ENCODE measurements at regions not wholly inside any gene's neighbourhood (a gene's known extent, or its start where the extent isn't known, plus 50 kb on each side); places are given as distances from the start of the nearest gene placed in this dataset.

DNA sequence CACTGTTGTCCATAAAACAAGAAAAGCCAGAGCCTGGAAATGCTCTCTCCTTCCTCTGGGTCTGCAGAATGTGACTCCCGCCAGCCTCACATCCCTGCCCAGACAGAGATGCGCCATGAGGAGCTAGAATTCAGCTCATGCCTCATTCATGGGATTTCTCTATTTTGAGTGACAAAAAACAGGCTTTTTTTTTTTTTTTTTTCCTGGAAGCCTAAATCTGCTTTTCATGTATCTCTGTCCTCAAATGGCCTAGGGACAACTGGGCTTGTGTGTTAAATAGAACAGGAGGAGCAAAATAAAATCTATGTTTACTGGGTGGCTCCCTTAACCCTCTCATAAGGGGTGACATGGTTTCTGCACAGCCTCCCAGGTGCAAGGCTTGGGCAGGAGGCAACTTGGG is 679.7 kb upstream of the AUTS2 start:
- no peak for TF ChIP-seq CTCF (IDR thresholded peaks at IDR 0.05)

GRCh38 chr7:68922850-68923249 is 675.4 kb upstream of the AUTS2 start:
- TF ChIP-seq CTCF (IDR thresholded peaks at IDR 0.05), result no peak

- TF ChIP-seq CTCF (IDR thresholded peaks at IDR 0.05), result no peak
Observed at GRCh38 chr7:68925241-68925640, 673.0 kb upstream of the AUTS2 start.

DNA sequence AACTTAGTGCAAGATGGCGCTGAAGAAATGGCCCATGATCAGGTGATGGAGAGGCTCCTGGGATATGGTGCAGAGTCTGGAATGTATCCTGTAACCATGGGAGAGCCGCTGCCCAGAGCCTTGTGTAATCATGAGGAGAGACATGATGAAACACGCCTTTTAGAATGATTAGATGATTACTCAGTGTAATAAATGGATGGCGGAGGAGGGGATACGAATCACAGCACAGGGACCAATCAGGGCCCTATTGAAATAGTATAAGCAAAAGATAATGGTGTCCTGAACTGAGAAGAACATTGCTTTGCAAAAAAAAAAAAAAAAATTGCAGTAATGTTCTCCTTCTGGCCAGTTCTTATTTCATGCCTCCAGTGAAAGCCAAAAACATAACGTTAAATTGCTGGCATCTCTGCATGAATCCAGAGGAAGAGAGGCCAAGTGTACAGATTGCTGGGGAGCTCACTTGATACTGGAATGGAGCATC is 668.5 kb upstream of the AUTS2 start:
- no peak for TF ChIP-seq CTCF (IDR thresholded peaks at IDR 0.05)

DNA sequence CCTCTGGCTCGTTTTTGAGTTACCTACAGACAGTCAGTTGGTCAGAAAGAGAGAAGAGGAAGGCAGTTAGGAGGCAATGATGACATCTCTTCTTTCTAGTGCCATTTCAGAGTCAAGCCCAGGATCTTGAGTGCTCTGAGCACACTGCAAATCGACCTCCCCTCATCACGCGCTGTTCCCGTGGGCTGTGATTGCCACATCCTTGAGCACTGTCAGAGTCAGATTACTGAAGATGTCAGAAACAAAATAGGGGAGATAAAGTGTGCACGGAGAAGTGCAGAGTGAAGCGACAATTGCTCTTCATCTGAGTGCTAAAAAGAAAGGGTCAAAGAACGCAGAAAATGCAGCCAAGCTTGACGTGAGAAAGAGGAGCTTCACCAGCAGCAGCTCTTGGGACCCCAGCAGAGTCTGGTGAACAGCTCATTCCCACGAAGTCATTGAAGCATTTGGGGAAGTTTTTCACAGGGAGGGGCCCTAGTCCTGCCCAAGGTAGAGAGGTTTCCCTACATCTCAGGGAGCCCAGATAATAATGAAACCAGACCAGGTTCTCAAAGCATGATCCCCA is 661.7 kb upstream of the AUTS2 start:
- TF ChIP-seq CTCF (IDR thresholded peaks at IDR 0.05), result no peak

DNA sequence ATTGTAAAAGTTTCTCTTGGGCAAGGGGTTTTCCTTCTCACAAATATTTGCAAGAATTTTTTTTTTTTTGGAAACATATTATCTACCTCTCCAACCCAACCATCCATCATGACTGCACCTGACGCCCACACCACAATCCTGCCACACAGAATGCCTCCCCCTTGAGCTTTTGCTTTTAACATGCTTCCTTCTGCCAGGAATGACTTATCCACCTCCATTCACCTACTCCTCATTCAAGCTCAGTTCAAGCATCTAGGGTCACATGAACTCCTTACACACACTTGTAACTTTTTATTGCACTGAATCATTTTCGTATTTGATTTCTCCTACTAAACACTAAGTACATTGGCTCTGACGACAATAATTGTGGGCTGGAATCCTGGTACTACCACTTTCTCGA is 660.1 kb upstream of the AUTS2 start:
- no peak for TF ChIP-seq CTCF (IDR thresholded peaks at IDR 0.05)

DNA sequence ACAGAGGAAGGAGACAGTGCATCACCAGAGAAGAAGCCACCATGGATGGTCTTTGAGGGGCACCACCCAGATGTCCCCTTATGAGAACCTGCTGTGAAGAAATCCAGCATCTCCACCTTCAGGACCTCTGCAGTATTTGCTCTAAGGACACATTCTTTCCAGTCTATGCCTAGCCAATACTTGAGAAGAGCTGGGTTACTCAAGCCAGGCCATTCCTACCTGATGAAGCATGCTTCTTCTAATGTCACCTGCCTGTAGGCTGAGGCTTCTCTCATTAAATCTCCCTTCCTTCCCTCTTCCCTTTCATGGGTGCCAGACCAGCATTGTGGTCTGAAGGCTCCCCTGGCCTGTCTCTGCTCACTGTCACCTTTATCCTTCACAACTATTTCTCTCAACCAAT is 654.5 kb upstream of the AUTS2 start:
- no peak for TF ChIP-seq CTCF (IDR thresholded peaks at IDR 0.05)

- no peak for TF ChIP-seq CTCF (IDR thresholded peaks at IDR 0.05)
Observed at GRCh38 chr7:68955656-68956055, 642.6 kb upstream of the AUTS2 start.
